ENCODE measurements at regions not wholly inside any gene's neighbourhood (a gene's known extent, or its start where the extent isn't known, plus 50 kb on each side); places are given as distances from the start of the nearest gene placed in this dataset.

DNA sequence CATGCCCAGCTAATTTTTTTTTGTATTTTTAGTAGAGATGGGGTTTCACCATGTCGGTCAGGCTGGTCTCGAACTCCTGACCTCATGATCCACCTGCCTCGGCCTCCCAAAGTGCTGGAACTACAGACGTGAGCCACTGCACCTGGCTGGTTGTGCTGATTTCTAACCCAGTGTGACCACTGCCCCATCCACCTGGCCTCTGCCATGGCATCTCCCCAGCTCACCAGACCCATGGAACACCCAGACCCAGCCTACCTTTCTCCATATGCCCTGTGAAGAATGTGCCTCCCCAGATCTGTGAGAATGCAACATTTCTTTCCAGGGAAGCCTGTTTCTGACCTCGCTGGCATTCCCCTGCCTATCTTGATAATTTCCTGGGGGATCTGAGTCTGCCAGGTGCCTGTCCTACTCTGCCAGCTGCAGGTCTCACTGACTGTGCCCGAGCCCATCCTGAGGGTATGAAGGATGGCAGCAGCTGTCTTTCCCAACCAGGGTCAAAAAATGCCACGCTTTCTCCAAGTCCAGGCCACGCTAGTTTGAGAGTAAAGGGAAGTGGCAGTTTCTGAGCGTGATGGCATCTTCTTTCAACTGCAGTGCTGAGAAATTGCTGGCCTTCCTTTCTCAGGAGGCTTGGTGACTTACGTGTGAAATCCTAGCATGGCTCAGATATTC is 324.4 kb upstream of the ZNF32 start:
- no peak overlapping the region for H3K4me3 ChIP-seq (ENCODE audit: low read depth, low read length)
- DNase-seq (ENCODE audit: low read depth), result no peak

DNA sequence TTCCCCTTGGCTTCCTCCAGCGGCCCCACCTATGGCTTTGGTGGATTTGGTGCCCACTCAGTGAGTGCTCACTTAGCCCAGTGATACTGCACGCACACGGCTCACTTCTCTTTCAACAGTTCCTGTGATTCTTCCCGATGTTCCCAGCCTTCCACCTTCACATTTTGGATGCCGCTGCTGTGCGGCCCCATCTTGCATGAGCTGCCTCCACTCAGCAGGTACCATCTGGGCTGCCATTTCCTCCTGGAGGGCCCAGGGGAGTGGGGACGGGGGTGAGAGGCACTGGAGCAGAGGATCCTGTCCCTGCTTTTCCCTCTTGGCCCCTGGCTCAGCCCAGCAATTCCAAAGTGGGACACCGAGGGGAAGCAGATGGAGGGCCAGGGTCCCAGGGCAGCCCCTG is 323.3 kb upstream of the ZNF32 start:
- no peak for DNase-seq (ENCODE audit: low read depth)
- H3K4me3 ChIP-seq (ENCODE audit: low read depth, low read length), result no peak overlapping the region

DNA sequence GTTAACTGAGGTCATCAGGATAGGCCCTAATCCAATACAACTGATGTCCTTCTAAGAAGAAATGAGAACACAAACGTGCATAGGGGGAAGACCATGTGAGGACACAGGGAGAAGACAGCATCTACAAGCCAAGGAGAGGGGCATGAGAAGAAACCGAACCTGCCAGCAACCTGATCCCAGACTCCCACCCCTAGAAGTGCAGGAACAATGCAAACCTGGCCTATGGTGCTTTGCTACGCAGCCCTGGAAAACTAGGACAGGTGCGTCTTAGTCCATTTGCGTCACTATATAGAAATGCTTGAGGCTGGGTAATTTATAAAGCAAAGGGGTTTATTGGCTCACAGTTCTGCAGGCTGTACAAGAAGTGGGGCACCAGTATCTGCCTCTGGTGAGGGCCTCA is 322.6 kb upstream of the ZNF32 start:
- no peak for DNase-seq (ENCODE audit: low read depth)
- no peak overlapping the region for H3K4me3 ChIP-seq (ENCODE audit: low read depth, low read length)

DNA sequence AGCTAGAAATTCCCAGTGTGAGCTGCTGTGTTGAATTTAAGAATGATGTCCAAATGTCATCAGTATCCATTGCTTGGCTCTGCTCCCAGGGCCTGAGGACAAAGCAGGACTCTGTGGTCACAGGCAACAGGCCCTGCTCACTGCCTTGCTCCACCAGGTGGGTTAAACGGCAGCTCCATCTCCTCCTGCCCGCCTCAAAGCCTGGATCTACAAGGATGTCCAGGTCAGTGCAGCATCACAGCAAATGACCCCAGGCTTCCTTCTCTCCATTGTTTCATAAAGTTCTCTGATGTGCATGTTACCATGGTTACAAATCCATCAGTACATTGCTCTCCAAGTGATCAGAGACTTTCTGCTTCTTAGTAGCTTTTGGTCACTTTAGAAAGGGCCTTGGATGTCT is 322.0 kb upstream of the ZNF32 start:
- H3K4me3 ChIP-seq (ENCODE audit: low read depth, low read length), result no peak overlapping the region
- DNase-seq (ENCODE audit: low read depth), result no peak

DNA sequence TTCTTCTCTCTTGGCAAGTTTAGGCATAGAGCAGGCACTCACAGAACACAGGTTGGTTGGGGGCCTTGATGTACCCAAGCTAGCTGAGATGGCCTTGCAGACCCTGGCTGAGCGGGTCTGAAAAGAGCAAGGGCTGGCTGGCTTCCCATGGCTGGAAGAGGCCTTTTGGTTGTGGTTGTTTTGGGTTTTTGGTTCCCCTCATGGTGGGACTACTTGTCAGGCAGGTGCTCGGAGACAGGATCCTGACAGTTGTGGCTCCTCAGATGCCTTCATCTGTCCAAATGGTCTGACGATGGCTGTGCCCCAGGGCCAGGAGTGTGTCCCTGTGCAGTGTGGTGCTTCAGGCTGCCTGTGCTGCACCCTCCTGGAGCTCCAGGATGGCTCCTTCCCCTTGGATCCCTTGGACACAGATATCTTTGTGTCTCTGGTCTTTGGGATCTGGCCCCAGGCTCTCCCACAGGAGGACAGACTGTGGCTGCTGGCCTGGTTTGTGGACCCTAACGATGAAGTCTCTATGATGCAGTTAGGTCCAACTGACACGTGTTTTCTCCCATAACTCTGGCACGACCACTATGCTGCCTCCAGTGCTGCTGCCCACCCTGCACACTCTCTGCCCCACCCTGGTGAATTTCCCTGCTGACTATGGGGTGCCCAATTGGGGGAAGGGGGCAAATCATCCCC is 321.5 kb upstream of the ZNF32 start:
- no peak for DNase-seq (ENCODE audit: low read depth)
- no peak overlapping the region for H3K4me3 ChIP-seq (ENCODE audit: low read depth, low read length)

DNA sequence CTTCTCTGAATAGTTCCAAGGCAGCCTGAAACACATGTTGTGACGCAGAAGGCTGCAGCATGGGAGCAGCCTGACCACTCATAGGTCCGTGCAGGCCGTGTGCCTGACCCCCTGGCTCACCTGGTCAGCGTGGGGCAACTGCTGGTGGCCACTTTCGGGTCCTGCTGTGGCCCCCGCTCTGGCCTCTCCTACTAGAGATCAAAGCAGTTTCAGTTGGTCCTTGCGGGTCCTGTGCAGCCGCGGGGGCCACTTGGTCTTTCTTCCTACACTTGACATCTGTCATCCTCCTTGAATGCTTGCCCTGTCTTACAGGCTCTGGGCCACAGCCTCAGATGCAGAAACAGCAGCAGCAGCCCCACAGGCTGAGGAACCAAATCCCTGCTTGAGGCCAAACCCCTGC is 320.8 kb upstream of the ZNF32 start:
- DNase-seq (ENCODE audit: low read depth), result no peak

DNA sequence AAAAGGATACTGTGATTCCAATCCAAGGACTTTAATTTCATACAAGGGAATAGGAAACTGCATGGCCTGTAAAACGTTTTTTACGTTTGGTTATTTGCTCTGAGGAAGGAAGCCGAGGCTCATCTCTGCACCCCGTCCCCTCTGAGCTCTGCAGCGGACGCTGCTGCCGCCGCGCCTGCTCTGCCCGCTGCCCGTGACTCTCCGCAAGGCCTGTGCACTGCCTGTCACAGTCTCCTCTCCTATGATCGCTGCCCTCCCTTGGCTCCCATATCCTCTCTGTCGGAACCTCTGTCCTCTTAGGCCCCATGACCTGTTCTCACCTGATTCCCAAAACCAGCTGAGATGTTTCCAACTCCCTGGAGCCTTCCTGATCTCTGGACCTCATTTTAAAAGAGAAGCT is 320.3 kb upstream of the ZNF32 start:
- no peak overlapping the region for H3K4me3 ChIP-seq (ENCODE audit: low read depth, low read length)
- no peak for DNase-seq (ENCODE audit: low read depth)

More for the DNA sequence above, 320.8 kb upstream of the ZNF32 start:
- no peak overlapping the region for H3K4me3 ChIP-seq (ENCODE audit: low read depth, low read length)

DNA sequence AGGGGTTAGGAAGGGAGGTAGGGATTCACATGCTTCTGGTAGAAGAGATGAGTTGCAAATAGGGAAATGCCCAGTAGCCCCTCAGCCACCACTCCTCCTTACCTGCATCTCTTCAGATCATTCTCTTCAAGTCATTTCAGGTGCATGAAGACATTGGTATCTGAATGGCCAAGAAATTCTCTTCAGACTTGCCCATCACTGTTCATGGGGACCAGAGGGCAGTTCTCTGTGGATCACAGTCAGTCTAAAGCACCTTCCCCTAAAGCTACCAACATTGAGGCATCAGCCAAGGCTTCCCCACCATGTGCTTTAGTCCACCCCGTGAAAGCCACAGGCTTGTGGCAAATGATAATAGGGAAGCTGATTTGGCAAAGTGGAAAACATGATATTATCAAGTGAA is 319.4 kb upstream of the ZNF32 start:
- H3K4me3 ChIP-seq (ENCODE audit: low read depth, low read length), result no peak overlapping the region
- no peak for DNase-seq (ENCODE audit: low read depth)

DNA sequence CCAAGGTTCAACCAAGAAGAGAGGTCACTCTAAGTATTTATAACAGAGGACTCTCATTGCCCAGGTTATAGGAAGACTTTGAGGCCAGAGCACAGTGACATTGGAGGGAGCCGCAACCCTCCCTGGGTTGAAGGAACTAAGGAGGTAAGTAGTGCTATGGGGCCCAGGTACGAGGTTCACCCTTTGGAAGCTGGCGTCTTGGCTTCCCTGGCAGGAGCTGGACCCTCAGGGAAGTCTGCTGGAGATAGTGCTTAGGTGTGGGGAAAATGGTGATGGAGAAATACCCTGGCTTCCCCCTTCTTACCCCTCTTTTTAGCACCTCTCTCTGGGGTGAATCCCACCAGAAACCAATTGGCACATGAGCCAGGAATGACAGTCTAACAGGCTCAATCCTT is 317.9 kb upstream of the ZNF32 start:
- no peak for DNase-seq (ENCODE audit: low read depth)
- no peak overlapping the region for H3K4me3 ChIP-seq (ENCODE audit: low read depth, low read length)

DNA sequence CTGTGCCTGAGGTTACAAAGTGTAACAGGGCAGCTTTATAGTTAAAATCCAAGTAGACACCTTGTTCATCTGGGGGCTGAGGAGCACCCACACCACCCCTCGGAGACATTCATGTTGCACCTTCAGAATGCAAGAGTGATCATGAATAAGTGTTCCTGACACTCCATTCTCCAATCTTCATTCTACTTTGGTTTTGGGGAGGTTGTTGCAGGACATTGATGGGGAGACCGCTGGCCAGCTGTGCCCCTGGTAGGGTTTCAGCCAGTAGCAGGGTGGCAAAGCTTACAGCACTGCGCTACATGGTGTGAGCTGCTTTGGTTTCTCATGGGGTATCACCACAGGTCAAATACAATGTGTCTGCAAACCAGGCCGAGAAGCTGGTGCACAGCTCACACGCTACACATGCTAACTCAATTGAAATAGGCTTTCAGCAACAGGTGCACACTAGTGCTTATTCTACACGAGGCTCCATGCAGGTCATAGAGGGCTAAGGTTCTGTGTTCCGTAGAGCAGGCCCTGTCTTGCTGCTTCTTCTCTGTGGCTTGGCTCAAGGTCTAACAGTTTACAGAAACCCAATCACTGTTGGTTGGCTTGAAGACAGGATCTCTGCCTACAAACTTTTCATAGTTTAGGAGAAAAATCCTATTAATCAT is 317.4 kb upstream of the ZNF32 start:
- DNase-seq (ENCODE audit: low read depth), result no peak
- no peak overlapping the region for H3K4me3 ChIP-seq (ENCODE audit: low read depth, low read length)

DNA sequence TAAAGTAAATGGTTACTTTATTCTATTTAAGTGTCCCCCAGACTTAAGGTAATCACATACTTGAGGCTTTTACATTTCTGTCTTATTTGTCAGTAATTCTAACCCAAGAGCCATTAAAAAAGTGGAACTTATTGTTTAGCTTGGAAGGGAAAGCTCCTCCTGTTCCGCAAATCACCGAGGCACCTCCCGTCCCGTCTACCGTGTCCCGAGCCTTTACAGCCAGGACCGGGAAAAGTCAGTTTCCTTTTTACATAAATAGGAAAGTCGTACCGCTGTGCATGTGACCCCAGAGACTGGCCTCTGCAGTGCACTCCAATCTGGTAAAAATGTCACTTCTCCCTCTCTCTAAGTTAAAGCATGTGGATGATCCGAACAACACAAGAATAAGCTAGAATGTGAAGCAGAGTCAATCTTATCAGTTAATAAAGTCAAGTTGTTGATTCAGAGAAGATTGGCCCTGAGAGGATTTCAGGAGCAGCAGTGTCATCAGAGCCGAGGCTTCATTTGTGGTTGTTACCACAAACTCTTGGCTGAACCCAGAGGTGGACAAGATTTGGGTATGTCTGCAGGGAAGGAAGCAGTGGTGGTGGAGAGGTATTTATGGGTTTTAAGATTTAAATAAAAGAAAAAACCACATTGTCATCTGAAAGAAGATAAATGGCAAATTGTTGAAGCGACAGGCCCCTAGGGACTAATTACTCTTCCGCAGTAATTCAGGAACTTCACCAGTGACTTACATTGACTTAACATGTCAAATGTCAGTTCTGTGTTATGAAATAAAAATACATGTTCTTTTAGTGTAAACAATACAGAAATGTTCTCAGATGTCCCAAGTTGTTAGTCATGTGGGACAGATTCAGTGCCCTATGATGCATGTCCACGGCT is 316.6 kb upstream of the ZNF32 start:
- H3K4me3 ChIP-seq (ENCODE audit: low read depth, low read length), result no peak overlapping the region
- DNase-seq (ENCODE audit: low read depth), result peak; percentile 65

DNA sequence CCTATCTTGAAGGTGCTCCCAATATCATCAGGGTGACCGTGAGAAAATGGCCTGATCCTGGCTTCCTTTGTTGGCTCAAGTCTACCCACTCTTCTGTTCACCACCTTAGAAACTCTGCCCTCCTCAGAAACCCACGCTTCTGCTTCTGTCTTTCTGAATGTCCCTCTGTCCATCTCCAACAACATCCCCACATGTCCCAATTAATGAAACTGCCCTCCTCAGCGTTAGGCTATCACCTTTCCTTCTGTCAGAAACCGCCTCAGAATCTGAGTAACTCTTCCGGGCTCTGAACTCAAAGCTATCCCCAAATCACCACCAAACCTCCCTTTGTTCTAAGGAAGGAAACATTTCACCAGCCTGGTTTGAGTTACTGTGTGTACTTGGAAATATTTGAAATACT is 315.8 kb upstream of the ZNF32 start:
- no peak overlapping the region for H3K4me3 ChIP-seq (ENCODE audit: low read depth, low read length)
- no peak for DNase-seq (ENCODE audit: low read depth)

DNA sequence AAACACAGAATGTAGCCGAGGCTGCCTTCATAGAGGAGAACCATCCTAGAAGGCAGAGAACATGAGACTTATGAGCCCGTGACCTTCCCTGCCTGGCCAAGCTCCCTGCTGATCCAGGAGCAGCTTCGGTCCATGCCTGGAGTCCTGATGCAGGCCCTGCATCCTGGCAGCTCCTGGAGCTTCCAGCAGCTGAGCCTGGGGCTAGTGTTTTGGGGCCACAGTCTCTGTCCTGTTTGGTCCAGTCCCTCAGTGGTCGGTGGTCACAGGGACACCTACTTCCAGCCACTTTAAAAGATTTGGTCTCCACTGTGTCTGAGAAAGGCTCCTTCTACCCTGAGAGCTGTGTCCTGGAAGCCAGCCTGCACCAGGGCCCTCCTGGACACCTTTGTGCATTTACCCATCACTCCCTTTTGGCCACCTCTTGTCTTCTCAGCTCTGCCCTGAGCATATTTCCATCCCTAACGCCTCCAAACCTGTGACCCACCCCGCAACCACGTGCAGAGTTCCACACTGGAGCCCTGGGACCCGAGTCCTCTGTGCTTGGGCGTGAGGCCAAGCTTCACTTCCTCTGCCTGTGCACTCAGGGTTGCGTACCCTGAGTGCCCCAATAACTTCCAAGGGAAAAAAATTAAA is 315.2 kb upstream of the ZNF32 start:
- DNase-seq (ENCODE audit: low read depth), result no peak
- no peak overlapping the region for H3K4me3 ChIP-seq (ENCODE audit: low read depth, low read length)

DNA sequence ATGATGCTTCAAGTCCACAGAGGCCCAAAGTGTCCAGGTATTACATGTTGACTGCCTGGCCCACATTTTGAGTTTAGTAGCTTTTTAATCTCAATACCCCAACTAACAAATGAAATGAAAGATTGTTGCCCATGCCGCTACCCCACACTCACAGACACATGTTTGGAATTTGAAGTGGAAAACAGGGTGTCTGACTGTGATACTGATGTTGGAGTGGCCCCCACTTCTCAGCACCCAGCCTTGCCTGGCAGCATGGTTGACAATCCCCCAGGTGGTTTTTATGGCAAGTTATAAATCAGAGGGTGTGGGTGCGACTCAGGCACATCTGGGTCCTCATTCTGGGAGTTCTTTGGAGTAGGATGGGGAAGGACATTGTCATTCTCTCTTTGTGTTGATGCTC is 314.7 kb upstream of the ZNF32 start:
- no peak overlapping the region for H3K4me3 ChIP-seq (ENCODE audit: low read depth, low read length)
- no peak for DNase-seq (ENCODE audit: low read depth)

DNA sequence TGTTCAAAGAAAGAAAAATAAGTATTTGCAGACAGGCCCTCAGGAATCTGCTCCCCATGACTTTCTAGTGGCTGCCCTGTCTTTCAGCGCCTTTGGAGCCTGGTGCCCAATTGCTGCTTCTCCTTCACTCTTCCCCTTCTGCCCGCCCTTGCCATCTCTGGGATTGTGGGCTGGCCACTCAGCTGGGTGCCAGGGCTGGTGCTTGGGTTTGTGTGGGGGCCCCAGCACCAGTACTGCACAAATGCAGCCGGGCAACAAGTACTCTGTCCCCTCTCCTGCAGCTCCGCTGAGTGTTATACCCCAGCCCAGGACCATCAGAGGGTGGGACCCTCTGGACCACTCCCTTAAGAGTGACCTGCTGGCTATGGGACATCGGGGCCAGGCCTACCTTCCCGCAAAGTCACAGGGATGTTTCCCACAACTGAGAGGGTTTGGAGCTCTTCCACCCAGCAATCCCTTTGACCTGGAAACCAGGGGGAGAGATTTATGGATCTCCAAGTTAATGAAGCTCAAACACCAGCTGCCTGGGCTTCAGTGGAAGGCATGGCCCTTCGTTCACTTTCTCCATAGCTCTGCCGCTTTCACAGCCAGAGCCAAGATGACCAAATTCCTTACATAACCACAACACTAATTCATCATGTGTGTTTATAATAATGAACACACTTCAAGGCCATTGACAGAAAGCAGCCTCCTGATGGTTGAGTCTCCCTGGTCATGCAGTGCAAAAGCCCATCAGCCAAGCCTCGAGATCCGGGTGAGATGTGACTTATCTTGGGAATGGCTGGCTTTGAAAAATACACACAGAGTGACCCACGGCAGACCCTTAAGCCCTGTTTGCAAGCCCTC is 313.9 kb upstream of the ZNF32 start:
- DNase-seq (ENCODE audit: low read depth), result no peak
- no peak overlapping the region for H3K4me3 ChIP-seq (ENCODE audit: low read depth, low read length)

DNA sequence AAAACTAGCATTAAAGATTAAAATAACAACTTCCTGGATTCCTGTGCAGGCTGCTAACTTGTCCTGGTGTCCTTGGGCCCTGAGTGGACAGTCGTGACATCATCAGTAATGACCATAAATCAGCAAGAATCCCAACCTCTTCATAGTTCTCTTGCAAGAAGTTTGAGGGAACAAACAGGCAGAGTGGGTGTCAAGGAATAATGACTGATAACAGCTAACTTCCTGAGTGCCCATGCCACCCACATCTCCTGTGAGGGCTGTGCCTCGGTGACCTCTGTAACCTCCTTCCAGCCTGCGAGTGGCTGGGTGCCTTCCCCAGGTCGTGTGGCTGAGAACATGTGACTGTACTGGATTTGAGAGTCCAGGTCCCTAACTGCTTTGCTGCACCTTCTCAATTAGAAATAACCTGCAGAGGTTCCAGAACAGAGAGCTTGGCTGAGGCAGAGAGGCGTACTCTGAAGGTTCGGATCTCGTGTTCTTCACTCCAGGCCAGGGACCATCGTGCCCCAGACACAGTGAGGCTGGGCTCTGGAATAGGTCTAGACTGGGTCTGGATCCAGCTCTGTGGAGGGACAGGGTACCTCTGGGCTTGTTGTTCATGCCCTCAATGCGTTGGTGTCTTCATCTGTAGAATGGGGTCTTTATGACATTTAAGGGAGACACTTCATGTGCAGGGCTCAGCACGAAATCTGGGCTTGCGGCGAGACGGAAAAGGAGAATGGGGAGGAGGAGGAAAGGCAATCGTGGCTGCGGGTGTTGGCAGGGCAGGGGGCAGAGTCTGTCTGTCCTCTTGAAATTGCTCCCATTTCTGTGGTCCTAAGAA is 313.1 kb upstream of the ZNF32 start:
- no peak for DNase-seq (ENCODE audit: low read depth)
- no peak overlapping the region for H3K4me3 ChIP-seq (ENCODE audit: low read depth, low read length)

DNA sequence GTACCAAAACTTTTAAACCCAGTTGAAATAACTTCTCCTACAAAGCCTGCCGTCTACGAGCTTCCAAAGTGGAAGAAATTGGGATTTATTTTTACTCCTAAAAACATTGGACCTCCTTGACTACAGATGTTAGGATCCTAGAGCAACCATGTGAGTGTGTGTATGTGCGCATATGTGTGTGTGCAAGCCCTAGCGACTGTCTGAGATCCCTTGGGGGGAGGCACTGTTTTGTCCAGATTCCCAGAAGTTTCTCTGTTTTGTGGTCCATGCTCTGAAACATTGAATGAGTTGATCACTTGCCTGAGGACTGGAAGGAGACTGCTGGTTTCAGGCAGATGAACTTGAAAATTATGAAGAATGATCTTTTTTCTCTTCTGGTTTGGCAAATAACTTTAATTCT is 312.3 kb upstream of the ZNF32 start:
- no peak overlapping the region for H3K4me3 ChIP-seq (ENCODE audit: low read depth, low read length)
- DNase-seq (ENCODE audit: low read depth), result no peak

DNA sequence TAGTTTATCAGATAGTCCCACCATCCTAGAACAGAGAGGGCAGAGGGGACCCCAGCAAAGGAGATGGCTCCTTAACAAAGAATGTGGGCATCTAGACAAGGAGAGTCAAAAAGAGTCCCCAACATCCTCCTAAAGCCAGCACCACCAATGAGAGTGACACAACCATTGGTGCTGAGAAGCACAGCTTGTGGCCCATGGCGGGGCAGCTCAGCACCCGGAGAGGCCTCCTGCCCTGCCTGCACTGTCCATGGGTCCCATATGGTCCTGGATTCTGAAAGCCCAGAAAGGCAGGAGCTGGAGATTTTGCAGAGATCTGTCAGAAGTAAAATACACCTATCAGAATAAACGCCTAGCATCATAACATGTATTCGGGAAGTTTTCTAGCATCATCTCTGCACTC is 311.8 kb upstream of the ZNF32 start:
- no peak for DNase-seq (ENCODE audit: low read depth)
- H3K4me3 ChIP-seq (ENCODE audit: low read depth, low read length), result no peak overlapping the region

All from skeletal muscle cell (primary cell).